ENCODE measurements at regions not wholly inside any gene's neighbourhood (a gene's known extent, or its start where the extent isn't known, plus 50 kb on each side); places are given as distances from the start of the nearest gene placed in this dataset.

GRCh38 chr10:124281666-124282065 lies 137.1 kb downstream of the OAT start:
- Histone ChIP-seq H3K4me3 (ENCODE audit: low read length in 3 of 3) (no peak overlapping the region), H3K9ac (ENCODE audit: low read depth in 1 of 3, low read length in 3 of 3) (no peak overlapping the region), H3K36me3 (ENCODE audit: control insufficient read depth in 3 of 3, insufficient read depth in 3 of 3, low read length in 3 of 3) (no peaks in the 10 kb centered on the region), H3K27ac (ENCODE audit: low read depth, low read length) (no peak overlapping the region), H3K9me3 (ENCODE audit: control insufficient read depth in 3 of 3, low read length in 3 of 3) (no peaks in the 10 kb centered on the region), H3K27me3 (ENCODE audit: control insufficient read depth in 3 of 3, insufficient read depth in 3 of 3, low read length in 3 of 3) (no peaks in the 10 kb centered on the region), H3K4me1 (ENCODE audit: control insufficient read depth in 3 of 3, insufficient read depth in 3 of 3, low read length in 3 of 3) (peaks cover 0 to 2% (median 0%) of the 10 kb centered on the region in 3 donors)

GRCh38 chr10:124280916-124281315 lies 137.8 kb downstream of the OAT start:
- H3K36me3 ChIP-seq (ENCODE audit: control insufficient read depth in 3 of 3, insufficient read depth in 3 of 3, low read length in 3 of 3) = no peaks in the 10 kb centered on the region
- peaks cover 0 to 2% (median 0%) of the 10 kb centered on the region in 3 donors for H3K4me1 ChIP-seq (ENCODE audit: control insufficient read depth in 3 of 3, insufficient read depth in 3 of 3, low read length in 3 of 3)
- H3K9ac ChIP-seq (ENCODE audit: low read depth in 1 of 3, low read length in 3 of 3) = no peak overlapping the region
- H3K4me3 ChIP-seq (ENCODE audit: low read length in 3 of 3) = no peak overlapping the region
- no peak overlapping the region for H3K27ac ChIP-seq (ENCODE audit: low read depth, low read length)
- H3K9me3 ChIP-seq (ENCODE audit: control insufficient read depth in 3 of 3, low read length in 3 of 3) = no peaks in the 10 kb centered on the region
- H3K27me3 ChIP-seq (ENCODE audit: control insufficient read depth in 3 of 3, insufficient read depth in 3 of 3, low read length in 3 of 3) = no peaks in the 10 kb centered on the region

GRCh38 chr10:124279882-124280281 lies 138.8 kb downstream of the OAT start:
- H3K27me3 ChIP-seq (ENCODE audit: control insufficient read depth in 3 of 3, insufficient read depth in 3 of 3, low read length in 3 of 3) = no peaks in the 10 kb centered on the region
- no peak overlapping the region for H3K4me3 ChIP-seq (ENCODE audit: low read length in 3 of 3)
- peaks cover 0 to 2% (median 0%) of the 10 kb centered on the region in 3 donors for H3K4me1 ChIP-seq (ENCODE audit: control insufficient read depth in 3 of 3, insufficient read depth in 3 of 3, low read length in 3 of 3)
- H3K27ac ChIP-seq (ENCODE audit: low read depth, low read length) = no peak overlapping the region
- H3K36me3 ChIP-seq (ENCODE audit: control insufficient read depth in 3 of 3, insufficient read depth in 3 of 3, low read length in 3 of 3) = no peaks in the 10 kb centered on the region
- H3K9me3 ChIP-seq (ENCODE audit: control insufficient read depth in 3 of 3, low read length in 3 of 3) = no peaks in the 10 kb centered on the region
- no peak overlapping the region for H3K9ac ChIP-seq (ENCODE audit: low read depth in 1 of 3, low read length in 3 of 3)

- peaks cover 0 to 2% (median 0%) of the 10 kb centered on the region in 3 donors for H3K4me1 ChIP-seq (ENCODE audit: control insufficient read depth in 3 of 3, insufficient read depth in 3 of 3, low read length in 3 of 3)
- H3K27ac ChIP-seq (ENCODE audit: low read depth, low read length) = no peak overlapping the region
These were observed 139.4 kb downstream of the OAT start for GRCh38 chr10:124279298-124279697.

GRCh38 chr10:124278356-124278755 lies 140.4 kb downstream of the OAT start:
- no peak overlapping the region for H3K27ac ChIP-seq (ENCODE audit: low read depth, low read length)
- H3K9ac ChIP-seq (ENCODE audit: low read depth in 1 of 3, low read length in 3 of 3) = no peak overlapping the region
- H3K36me3 ChIP-seq (ENCODE audit: control insufficient read depth in 3 of 3, insufficient read depth in 3 of 3, low read length in 3 of 3) = no peaks in the 10 kb centered on the region
- H3K27me3 ChIP-seq (ENCODE audit: control insufficient read depth in 3 of 3, insufficient read depth in 3 of 3, low read length in 3 of 3) = no peaks in the 10 kb centered on the region
- peaks cover 0 to 2% (median 0%) of the 10 kb centered on the region in 3 donors for H3K9me3 ChIP-seq (ENCODE audit: control insufficient read depth in 3 of 3, low read length in 3 of 3)
- H3K4me3 ChIP-seq (ENCODE audit: low read length in 3 of 3) = no peak overlapping the region
- peaks cover 0 to 2% (median 0%) of the 10 kb centered on the region in 3 donors for H3K4me1 ChIP-seq (ENCODE audit: control insufficient read depth in 3 of 3, insufficient read depth in 3 of 3, low read length in 3 of 3)

More at GRCh38 chr10:124279298-124279697, 139.4 kb downstream of the OAT start:
- H3K36me3 ChIP-seq (ENCODE audit: control insufficient read depth in 3 of 3, insufficient read depth in 3 of 3, low read length in 3 of 3) = no peaks in the 10 kb centered on the region
- no peak overlapping the region for H3K4me3 ChIP-seq (ENCODE audit: low read length in 3 of 3)
- H3K9me3 ChIP-seq (ENCODE audit: control insufficient read depth in 3 of 3, low read length in 3 of 3) = no peaks in the 10 kb centered on the region
- H3K9ac ChIP-seq (ENCODE audit: low read depth in 1 of 3, low read length in 3 of 3) = no peak overlapping the region
- no peaks in the 10 kb centered on the region for H3K27me3 ChIP-seq (ENCODE audit: control insufficient read depth in 3 of 3, insufficient read depth in 3 of 3, low read length in 3 of 3)

- Histone ChIP-seq H3K9me3 (ENCODE audit: control insufficient read depth in 3 of 3, low read length in 3 of 3) (peaks cover 8 to 16% (median 8%) of the 10 kb centered on the region in 3 donors), H3K4me1 (ENCODE audit: control insufficient read depth in 3 of 3, insufficient read depth in 3 of 3, low read length in 3 of 3) (no peaks in the 10 kb centered on the region), H3K27ac (ENCODE audit: low read depth, low read length) (no peak overlapping the region)
These were observed 145.6 kb downstream of the OAT start for GRCh38 chr10:124273141-124273540.

GRCh38 chr10:124271676-124272075 lies 147.0 kb downstream of the OAT start:
- Histone ChIP-seq H3K9me3 (ENCODE audit: control insufficient read depth in 3 of 3, low read length in 3 of 3) (peaks cover 8 to 16% (median 8%) of the 10 kb centered on the region in 3 donors), H3K27ac (ENCODE audit: low read depth, low read length) (no peak overlapping the region), H3K9ac (ENCODE audit: low read depth in 1 of 3, low read length in 3 of 3) (no peak overlapping the region), H3K27me3 (ENCODE audit: control insufficient read depth in 3 of 3, insufficient read depth in 3 of 3, low read length in 3 of 3) (no peaks in the 10 kb centered on the region), H3K4me3 (ENCODE audit: low read length in 3 of 3) (no peak overlapping the region), H3K36me3 (ENCODE audit: control insufficient read depth in 3 of 3, insufficient read depth in 3 of 3, low read length in 3 of 3) (no peaks in the 10 kb centered on the region), H3K4me1 (ENCODE audit: control insufficient read depth in 3 of 3, insufficient read depth in 3 of 3, low read length in 3 of 3) (peaks cover 0 to 2% (median 0%) of the 10 kb centered on the region in 3 donors)

More at GRCh38 chr10:124273141-124273540, 145.6 kb downstream of the OAT start:
- no peak overlapping the region for H3K4me3 ChIP-seq (ENCODE audit: low read length in 3 of 3)
- H3K9ac ChIP-seq (ENCODE audit: low read depth in 1 of 3, low read length in 3 of 3) = no peak overlapping the region
- no peaks in the 10 kb centered on the region for H3K27me3 ChIP-seq (ENCODE audit: control insufficient read depth in 3 of 3, insufficient read depth in 3 of 3, low read length in 3 of 3)
- H3K36me3 ChIP-seq (ENCODE audit: control insufficient read depth in 3 of 3, insufficient read depth in 3 of 3, low read length in 3 of 3) = no peaks in the 10 kb centered on the region

- H3K9me3 ChIP-seq (ENCODE audit: control insufficient read depth in 3 of 3, low read length in 3 of 3) = peaks cover 8 to 16% (median 8%) of the 10 kb centered on the region in 3 donors
- peaks cover 0 to 2% (median 0%) of the 10 kb centered on the region in 3 donors for H3K4me1 ChIP-seq (ENCODE audit: control insufficient read depth in 3 of 3, insufficient read depth in 3 of 3, low read length in 3 of 3)
- H3K36me3 ChIP-seq (ENCODE audit: control insufficient read depth in 3 of 3, insufficient read depth in 3 of 3, low read length in 3 of 3) = no peaks in the 10 kb centered on the region
- H3K4me3 ChIP-seq (ENCODE audit: low read length in 3 of 3) = no peak overlapping the region
- no peaks in the 10 kb centered on the region for H3K27me3 ChIP-seq (ENCODE audit: control insufficient read depth in 3 of 3, insufficient read depth in 3 of 3, low read length in 3 of 3)
- no peak overlapping the region for H3K9ac ChIP-seq (ENCODE audit: low read depth in 1 of 3, low read length in 3 of 3)
- no peak overlapping the region for H3K27ac ChIP-seq (ENCODE audit: low read depth, low read length)
These were observed 148.0 kb downstream of the OAT start for GRCh38 chr10:124270530-124271327.

- Histone ChIP-seq H3K9me3 (ENCODE audit: control insufficient read depth in 3 of 3, low read length in 3 of 3) (peaks cover 8 to 16% (median 8%) of the 10 kb centered on the region in 3 donors), H3K27me3 (ENCODE audit: control insufficient read depth in 3 of 3, insufficient read depth in 3 of 3, low read length in 3 of 3) (no peaks in the 10 kb centered on the region), H3K9ac (ENCODE audit: low read depth in 1 of 3, low read length in 3 of 3) (no peak overlapping the region), H3K4me3 (ENCODE audit: low read length in 3 of 3) (no peak overlapping the region), H3K27ac (ENCODE audit: low read depth, low read length) (no peak overlapping the region), H3K4me1 (ENCODE audit: control insufficient read depth in 3 of 3, insufficient read depth in 3 of 3, low read length in 3 of 3) (peaks cover 0 to 2% (median 0%) of the 10 kb centered on the region in 3 donors), H3K36me3 (ENCODE audit: control insufficient read depth in 3 of 3, insufficient read depth in 3 of 3, low read length in 3 of 3) (no peaks in the 10 kb centered on the region)
These were observed 149.7 kb downstream of the OAT start for GRCh38 chr10:124268976-124269375.

- no peak overlapping the region for H3K9ac ChIP-seq (ENCODE audit: low read depth in 1 of 3, low read length in 3 of 3)
- no peaks in the 10 kb centered on the region for H3K36me3 ChIP-seq (ENCODE audit: control insufficient read depth in 3 of 3, insufficient read depth in 3 of 3, low read length in 3 of 3)
- H3K27me3 ChIP-seq (ENCODE audit: control insufficient read depth in 3 of 3, insufficient read depth in 3 of 3, low read length in 3 of 3) = no peaks in the 10 kb centered on the region
- no peak overlapping the region for H3K4me3 ChIP-seq (ENCODE audit: low read length in 3 of 3)
- peaks cover 8 to 10% (median 8%) of the 10 kb centered on the region in 3 donors for H3K9me3 ChIP-seq (ENCODE audit: control insufficient read depth in 3 of 3, low read length in 3 of 3)
- no peak overlapping the region for H3K27ac ChIP-seq (ENCODE audit: low read depth, low read length)
- H3K4me1 ChIP-seq (ENCODE audit: control insufficient read depth in 3 of 3, insufficient read depth in 3 of 3, low read length in 3 of 3) = peaks cover 0 to 2% (median 0%) of the 10 kb centered on the region in 3 donors
These were observed 150.7 kb downstream of the OAT start for GRCh38 chr10:124267911-124268549.
